ENCODE measurements at regions not wholly inside any gene's neighbourhood (a gene's known extent, or its start where the extent isn't known, plus 50 kb on each side); places are given as distances from the start of the nearest gene placed in this dataset.

GRCh38 chr18:76570856-76571255 is 75.8 kb upstream of the ZNF516 start:
- Histone ChIP-seq H3K9ac (ENCODE audit: low read length in 2 of 2) (no peak overlapping the region), H3K36me3 (ENCODE audit: control insufficient read depth in 2 of 2, insufficient read depth in 2 of 2, low read length in 2 of 2) (no peaks in the 10 kb centered on the region), H3K27ac (ENCODE audit: low read length) (no peak overlapping the region), H3K4me1 (ENCODE audit: control insufficient read depth, insufficient read depth, low read length) (no peaks in the 10 kb centered on the region), H3K27me3 (ENCODE audit: control insufficient read depth in 1 of 2, insufficient read depth in 2 of 2, low read length in 2 of 2) (no peaks in the 10 kb centered on the region), H3K4me3 (ENCODE audit: low read length in 2 of 2) (no peak overlapping the region), H3K9me3 (ENCODE audit: control insufficient read depth in 2 of 2, low read length in 2 of 2) (no peaks in the 10 kb centered on the region)

DNA sequence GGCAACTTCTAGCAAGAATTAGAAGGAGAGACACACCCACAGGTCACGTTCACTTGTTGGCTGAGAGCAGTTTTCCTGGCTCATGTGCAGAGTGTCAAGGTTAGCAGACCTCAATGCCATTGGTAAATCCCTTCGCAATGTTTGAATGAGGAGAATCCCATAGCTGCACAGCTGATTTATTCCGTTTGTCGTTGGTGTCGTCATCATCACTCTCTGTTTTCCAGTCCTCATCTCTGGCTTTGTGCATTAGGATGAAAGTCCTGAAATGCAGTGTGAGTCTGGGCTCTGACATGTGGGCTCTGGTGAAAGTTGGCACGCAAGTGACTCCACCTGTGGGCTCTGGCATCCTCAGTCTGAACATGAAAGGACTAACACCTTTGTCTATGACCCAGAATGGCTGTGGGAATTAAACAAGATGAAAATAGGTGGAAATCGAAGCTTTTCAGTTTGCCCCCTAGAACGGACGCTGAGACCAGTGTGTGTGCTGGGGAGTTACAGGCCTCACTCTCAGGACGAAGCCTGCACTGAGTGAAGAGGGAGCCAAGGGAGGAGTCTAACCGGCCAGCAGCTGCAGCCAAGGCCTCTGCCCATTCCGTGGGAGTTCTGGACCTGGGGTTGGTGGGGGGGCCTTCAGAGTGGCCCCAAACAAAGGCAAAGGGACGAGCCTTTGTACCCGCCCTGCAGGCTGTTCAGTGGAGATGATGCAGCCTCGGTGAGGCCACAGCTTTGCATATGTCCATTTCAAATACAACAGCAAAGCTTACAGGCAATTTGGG is 74.8 kb upstream of the ZNF516 start:
- no peaks in the 10 kb centered on the region for H3K9me3 ChIP-seq (ENCODE audit: control insufficient read depth in 2 of 2, low read length in 2 of 2)
- H3K27me3 ChIP-seq (ENCODE audit: control insufficient read depth in 1 of 2, insufficient read depth in 2 of 2, low read length in 2 of 2), result no peaks in the 10 kb centered on the region
- no peaks in the 10 kb centered on the region for H3K36me3 ChIP-seq (ENCODE audit: control insufficient read depth in 2 of 2, insufficient read depth in 2 of 2, low read length in 2 of 2)
- H3K4me3 ChIP-seq (ENCODE audit: low read length in 2 of 2), result no peak overlapping the region
- H3K9ac ChIP-seq (ENCODE audit: low read length in 2 of 2), result no peak overlapping the region
- H3K27ac ChIP-seq (ENCODE audit: low read length), result no peak overlapping the region
- H3K4me1 ChIP-seq (ENCODE audit: control insufficient read depth, insufficient read depth, low read length), result peaks cover 7% of the 10 kb centered on the region

DNA sequence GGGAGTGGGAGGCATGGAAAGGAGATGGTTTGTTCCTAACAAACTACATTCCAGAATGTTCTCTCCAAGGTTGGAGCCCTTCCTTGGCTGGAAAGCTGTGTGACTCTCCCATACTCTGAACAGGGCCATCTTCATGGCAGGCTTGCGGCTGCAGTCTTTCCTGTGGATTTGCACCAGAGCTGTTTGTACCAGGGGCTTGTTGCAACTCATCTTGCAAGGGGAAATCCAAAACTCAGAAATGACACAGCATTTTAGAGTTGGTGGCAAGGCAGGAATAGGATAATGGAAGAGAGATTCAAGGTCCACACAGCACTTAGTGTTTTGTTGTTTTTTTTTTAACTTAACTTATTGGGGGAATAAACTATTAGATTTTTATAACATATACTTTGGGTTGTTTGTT is 73.7 kb upstream of the ZNF516 start:
- H3K27me3 ChIP-seq (ENCODE audit: control insufficient read depth in 1 of 2, insufficient read depth in 2 of 2, low read length in 2 of 2), result no peaks in the 10 kb centered on the region
- no peaks in the 10 kb centered on the region for H3K9me3 ChIP-seq (ENCODE audit: control insufficient read depth in 2 of 2, low read length in 2 of 2)
- peaks cover 15% of the 10 kb centered on the region for H3K4me1 ChIP-seq (ENCODE audit: control insufficient read depth, insufficient read depth, low read length)
- H3K4me3 ChIP-seq (ENCODE audit: low read length in 2 of 2), result no peak overlapping the region
- H3K27ac ChIP-seq (ENCODE audit: low read length), result no peak overlapping the region
- no peaks in the 10 kb centered on the region for H3K36me3 ChIP-seq (ENCODE audit: control insufficient read depth in 2 of 2, insufficient read depth in 2 of 2, low read length in 2 of 2)
- no peak overlapping the region for H3K9ac ChIP-seq (ENCODE audit: low read length in 2 of 2)

DNA sequence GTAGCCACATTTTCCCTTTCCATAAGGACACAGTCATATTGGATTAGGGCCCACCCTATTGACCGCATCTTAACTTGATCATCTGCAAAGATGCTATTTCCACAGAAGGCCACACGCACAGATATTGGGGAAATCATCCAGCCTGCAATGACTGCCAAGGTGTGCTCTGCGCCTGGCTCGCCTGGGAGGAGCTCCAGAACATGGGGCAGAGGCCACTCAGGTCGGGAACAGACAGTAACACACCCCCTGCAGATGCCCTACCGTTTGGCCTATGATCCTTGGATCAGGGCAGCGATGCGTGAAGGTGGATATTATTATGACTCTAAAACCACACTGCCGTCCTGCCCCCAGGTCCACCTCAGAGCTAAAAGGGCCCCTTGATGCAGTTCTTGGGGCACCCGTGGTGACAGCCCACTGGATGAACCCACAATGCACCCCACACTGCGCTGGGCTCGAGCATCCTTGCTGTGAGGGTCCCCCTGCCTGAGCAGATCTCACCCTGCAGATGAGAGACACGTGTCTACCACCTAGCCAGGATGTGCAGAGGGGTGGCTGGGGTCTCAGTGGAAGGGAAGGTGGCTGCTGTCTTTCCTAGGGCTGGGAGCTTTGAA is 72.9 kb upstream of the ZNF516 start:
- Histone ChIP-seq H3K4me1 (ENCODE audit: control insufficient read depth, insufficient read depth, low read length) (peaks cover 15% of the 10 kb centered on the region), H3K9me3 (ENCODE audit: control insufficient read depth in 2 of 2, low read length in 2 of 2) (no peaks in the 10 kb centered on the region), H3K36me3 (ENCODE audit: control insufficient read depth in 2 of 2, insufficient read depth in 2 of 2, low read length in 2 of 2) (no peaks in the 10 kb centered on the region), H3K27ac (ENCODE audit: low read length) (no peak overlapping the region), H3K9ac (ENCODE audit: low read length in 2 of 2) (no peak overlapping the region), H3K4me3 (ENCODE audit: low read length in 2 of 2) (no peak overlapping the region), H3K27me3 (ENCODE audit: control insufficient read depth in 1 of 2, insufficient read depth in 2 of 2, low read length in 2 of 2) (no peaks in the 10 kb centered on the region)

DNA sequence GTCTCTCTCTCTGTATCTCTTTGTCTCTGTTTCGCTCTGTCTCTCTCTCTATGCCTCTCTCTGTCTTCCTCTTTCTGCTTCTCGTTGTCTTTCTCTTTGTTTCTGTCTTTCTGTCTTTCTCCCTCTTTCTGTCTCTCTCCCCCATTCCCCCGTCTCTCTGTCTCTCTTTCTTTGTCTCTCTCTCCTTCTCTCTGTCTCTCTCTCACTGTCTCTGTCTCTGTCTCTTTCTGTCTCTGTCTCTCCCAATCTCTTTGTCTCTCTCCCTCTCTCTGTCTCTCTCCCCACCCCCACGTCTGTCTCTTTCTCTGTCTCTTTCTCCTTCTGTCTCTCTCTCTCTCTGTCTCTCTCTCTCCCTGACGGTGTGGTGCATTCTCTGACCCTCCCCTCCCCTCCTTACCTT is 71.9 kb upstream of the ZNF516 start:
- Histone ChIP-seq H3K9ac (ENCODE audit: low read length in 2 of 2) (no peak overlapping the region), H3K4me3 (ENCODE audit: low read length in 2 of 2) (no peak overlapping the region), H3K27ac (ENCODE audit: low read length) (no peak overlapping the region), H3K9me3 (ENCODE audit: control insufficient read depth in 2 of 2, low read length in 2 of 2) (no peaks in the 10 kb centered on the region), H3K4me1 (ENCODE audit: control insufficient read depth, insufficient read depth, low read length) (peaks cover 15% of the 10 kb centered on the region), H3K27me3 (ENCODE audit: control insufficient read depth in 1 of 2, insufficient read depth in 2 of 2, low read length in 2 of 2) (no peaks in the 10 kb centered on the region), H3K36me3 (ENCODE audit: control insufficient read depth in 2 of 2, insufficient read depth in 2 of 2, low read length in 2 of 2) (no peaks in the 10 kb centered on the region)

- peak overlapping the region; percentile 74 to 78 for H3K4me3 ChIP-seq (ENCODE audit: low read length in 2 of 2)
- H3K9me3 ChIP-seq (ENCODE audit: control insufficient read depth in 2 of 2, low read length in 2 of 2), result no peaks in the 10 kb centered on the region
- peaks cover 15% of the 10 kb centered on the region for H3K4me1 ChIP-seq (ENCODE audit: control insufficient read depth, insufficient read depth, low read length)
- peaks cover 0 to 2% of the 10 kb centered on the region in 2 donors for H3K27me3 ChIP-seq (ENCODE audit: control insufficient read depth in 1 of 2, insufficient read depth in 2 of 2, low read length in 2 of 2)
- peak overlapping the region in 1 of 2 donors; percentile 55 for H3K9ac ChIP-seq (ENCODE audit: low read length in 2 of 2)
- H3K36me3 ChIP-seq (ENCODE audit: control insufficient read depth in 2 of 2, insufficient read depth in 2 of 2, low read length in 2 of 2), result no peaks in the 10 kb centered on the region
- H3K27ac ChIP-seq (ENCODE audit: low read length), result peak overlapping the region; percentile 62
Observed at GRCh38 chr18:76565238-76566173, 70.5 kb upstream of the ZNF516 start.

GRCh38 chr18:76564655-76565237 is 69.7 kb upstream of the ZNF516 start:
- no peak overlapping the region for H3K9ac ChIP-seq (ENCODE audit: low read length in 2 of 2)
- H3K4me1 ChIP-seq (ENCODE audit: control insufficient read depth, insufficient read depth, low read length), result peaks cover 15% of the 10 kb centered on the region
- H3K36me3 ChIP-seq (ENCODE audit: control insufficient read depth in 2 of 2, insufficient read depth in 2 of 2, low read length in 2 of 2), result no peaks in the 10 kb centered on the region
- peak overlapping the region; percentile 62 for H3K27ac ChIP-seq (ENCODE audit: low read length)
- no peaks in the 10 kb centered on the region for H3K9me3 ChIP-seq (ENCODE audit: control insufficient read depth in 2 of 2, low read length in 2 of 2)
- peak overlapping the region; percentile 74 to 78 for H3K4me3 ChIP-seq (ENCODE audit: low read length in 2 of 2)
- H3K27me3 ChIP-seq (ENCODE audit: control insufficient read depth in 1 of 2, insufficient read depth in 2 of 2, low read length in 2 of 2), result peaks cover 0 to 2% of the 10 kb centered on the region in 2 donors

DNA sequence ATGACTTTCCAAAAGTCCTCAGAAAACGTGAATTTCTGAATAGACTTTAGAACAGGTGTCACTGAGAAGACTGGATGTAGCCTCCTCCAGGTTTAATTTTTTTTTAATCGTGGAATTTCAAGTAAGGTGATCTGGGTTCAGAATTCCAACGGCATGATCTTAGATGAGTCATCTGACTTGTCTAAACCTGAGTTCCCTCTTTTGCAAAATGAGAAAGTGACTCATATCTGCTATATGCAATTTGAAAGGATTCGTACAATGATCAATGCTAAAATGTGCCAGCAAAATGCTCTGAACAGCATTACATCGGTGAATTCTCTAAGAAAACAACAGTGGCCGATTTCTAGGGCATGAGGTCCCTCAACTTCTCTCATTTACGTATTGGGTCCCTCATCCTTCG is 69.1 kb upstream of the ZNF516 start:
- no peak overlapping the region for H3K9ac ChIP-seq (ENCODE audit: low read length in 2 of 2)
- no peak overlapping the region for H3K27ac ChIP-seq (ENCODE audit: low read length)
- H3K4me3 ChIP-seq (ENCODE audit: low read length in 2 of 2), result no peak overlapping the region
- no peaks in the 10 kb centered on the region for H3K36me3 ChIP-seq (ENCODE audit: control insufficient read depth in 2 of 2, insufficient read depth in 2 of 2, low read length in 2 of 2)
- H3K9me3 ChIP-seq (ENCODE audit: control insufficient read depth in 2 of 2, low read length in 2 of 2), result no peaks in the 10 kb centered on the region
- peaks cover 15% of the 10 kb centered on the region for H3K4me1 ChIP-seq (ENCODE audit: control insufficient read depth, insufficient read depth, low read length)
- peaks cover 0 to 4% of the 10 kb centered on the region in 2 donors for H3K27me3 ChIP-seq (ENCODE audit: control insufficient read depth in 1 of 2, insufficient read depth in 2 of 2, low read length in 2 of 2)

DNA sequence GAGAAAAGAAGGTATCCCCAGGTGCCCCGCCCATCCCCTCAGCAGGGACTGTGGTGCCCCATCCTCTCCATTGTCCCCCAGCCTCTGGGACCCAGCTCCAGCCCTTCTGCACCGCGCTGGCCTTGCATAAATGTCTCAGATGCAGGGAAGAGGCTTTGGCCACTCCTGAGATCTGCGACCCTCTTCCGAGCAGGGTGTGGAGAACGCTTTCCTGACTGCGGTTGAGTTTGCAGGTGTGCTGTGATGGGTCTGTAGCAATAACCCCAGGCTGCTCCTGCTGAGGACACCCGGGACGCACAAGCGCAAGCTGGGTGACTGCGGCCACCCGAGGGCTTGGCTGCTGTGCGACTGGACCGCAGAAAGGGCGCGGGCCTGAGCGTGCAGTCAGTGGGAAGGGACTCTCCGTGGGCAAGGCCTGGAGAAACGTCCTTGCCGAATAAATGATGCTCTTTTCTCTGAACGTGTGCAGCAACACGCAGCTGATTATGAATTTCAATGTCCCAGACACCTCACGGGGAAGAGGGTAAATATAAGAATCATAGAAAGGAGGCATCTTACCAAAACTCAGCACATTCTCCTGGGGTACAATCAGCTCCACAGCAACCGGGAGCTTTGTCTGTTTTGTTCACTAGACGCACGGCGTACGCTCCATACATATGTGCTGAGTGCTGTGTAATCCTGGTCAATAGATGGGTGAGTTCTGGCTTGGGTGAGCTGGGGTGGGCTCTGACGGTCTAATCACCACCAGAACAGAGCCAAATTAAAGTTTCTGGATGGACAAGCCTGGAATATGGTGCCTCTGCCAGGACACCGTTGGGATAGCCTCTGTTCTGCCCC is 67.5 kb upstream of the ZNF516 start:
- Histone ChIP-seq H3K4me1 (ENCODE audit: control insufficient read depth, insufficient read depth, low read length) (peaks cover 15% of the 10 kb centered on the region), H3K9me3 (ENCODE audit: control insufficient read depth in 2 of 2, low read length in 2 of 2) (no peaks in the 10 kb centered on the region), H3K36me3 (ENCODE audit: control insufficient read depth in 2 of 2, insufficient read depth in 2 of 2, low read length in 2 of 2) (no peaks in the 10 kb centered on the region), H3K4me3 (ENCODE audit: low read length in 2 of 2) (no peak overlapping the region), H3K27ac (ENCODE audit: low read length) (no peak overlapping the region), H3K9ac (ENCODE audit: low read length in 2 of 2) (no peak overlapping the region), H3K27me3 (ENCODE audit: control insufficient read depth in 1 of 2, insufficient read depth in 2 of 2, low read length in 2 of 2) (peaks cover 0 to 4% of the 10 kb centered on the region in 2 donors)
